Keratinocyte (primary cell): ENCODE measurements at regions not wholly inside any gene's neighbourhood (a gene's known extent, or its start where the extent isn't known, plus 50 kb on each side); places are given as distances from the start of the nearest gene placed in this dataset.

Experiments
- DNase-seq: peaks from one replicate; pipeline ENCODE4 v3.0.0-alpha.2; 2011; ENCODE audit warnings: low read depth, missing footprints, low spot score
- FAIRE-seq: peaks from 2 replicates; lab custom pipeline; 2011; peaks lifted over from hg19 to GRCh38; lab: Jason Lieb, UNC
- H2AFZ ChIP-seq: 2 replicates; pipeline ENCODE4 v1.6.0; 2012; ENCODE audit warnings: low read length, control low read depth, inconsistent platforms; ENCODE audit not compliant: control insufficient read depth
- H3K27ac ChIP-seq: 2 replicates; pipeline ENCODE4 v1.5.1; 2011; ENCODE audit warnings: low read length; ENCODE audit not compliant: control insufficient read depth, insufficient read depth
- H3K27me3 ChIP-seq: 3 replicates; pipeline ENCODE4 v1.6.0; 2011; ENCODE audit warnings: low read length; ENCODE audit not compliant: control insufficient read depth, insufficient read depth; ENCODE audit errors: extremely low read depth
- H3K36me3 ChIP-seq, 2 experiments: 2 replicates in 1 of 2; 3 replicates in 1 of 2; pipeline ENCODE4 v1.5.1; 2011; ENCODE audit warnings: low read length in 2 of 2, mild to moderate bottlenecking in 1 of 2; ENCODE audit not compliant: control insufficient read depth in 2 of 2, insufficient read depth in 2 of 2; ENCODE audit errors: extremely low read depth in 1 of 2
- H3K4me1 ChIP-seq: 3 replicates; pipeline ENCODE4 v1.5.1; 2011; ENCODE audit warnings: low read length; ENCODE audit not compliant: control insufficient read depth, insufficient read depth; ENCODE audit errors: extremely low read depth
- H3K4me2 ChIP-seq: 3 replicates; pipeline ENCODE4 v1.6.0; 2011; ENCODE audit warnings: low read depth, low read length; ENCODE audit not compliant: control insufficient read depth, insufficient read depth; ENCODE audit errors: extremely low read depth
- H3K4me3 ChIP-seq, 3 experiments: fragments of 200-600 bp in 1 of 3; sonication (generic) in 1 of 3; 2 replicates in 2 of 3; 3 replicates in 1 of 3; pipeline ENCODE4 v1.5.1; 2011 to 2016; ENCODE audit warnings: low read length in 3 of 3, mild to moderate bottlenecking in 3 of 3, control low read depth in 2 of 3, inconsistent platforms in 1 of 3, low read depth in 1 of 3, mixed read lengths in 1 of 3, mixed run types in 1 of 3, moderate library complexity in 1 of 3; ENCODE audit not compliant: control insufficient read depth in 2 of 3, insufficient read depth in 2 of 3; ENCODE audit errors: extremely low read depth in 1 of 3
- H3K79me2 ChIP-seq: 2 replicates; pipeline ENCODE4 v1.6.0; 2012; ENCODE audit warnings: low read length; ENCODE audit not compliant: control insufficient read depth, insufficient read depth
- H3K9ac ChIP-seq: 3 replicates; pipeline ENCODE4 v1.6.0; 2011; ENCODE audit warnings: low read length; ENCODE audit not compliant: control insufficient read depth, insufficient read depth; ENCODE audit errors: extremely low read depth
- H3K9me1 ChIP-seq: 3 replicates; pipeline ENCODE4 v1.6.0; 2011; ENCODE audit warnings: low read length; ENCODE audit not compliant: control insufficient read depth, insufficient read depth; ENCODE audit errors: extremely low read depth
- H3K9me3 ChIP-seq: 2 replicates; pipeline ENCODE4 v1.5.1; 2012; ENCODE audit warnings: low read depth, low read length; ENCODE audit not compliant: control insufficient read depth
- H4K20me1 ChIP-seq: 3 replicates; pipeline ENCODE4 v1.6.0; 2011; ENCODE audit warnings: low read length; ENCODE audit not compliant: control insufficient read depth, insufficient read depth; ENCODE audit errors: extremely low read depth
- EZH2 ChIP-seq: IDR thresholded peaks from one replicate; pipeline ENCODE4 v1.6.1; 2012; ENCODE audit warnings: inconsistent platforms, mild to moderate bottlenecking, low read length, moderate library complexity
- dilution Hi-C: fragments of 300-500 bp; cut with MboI; formaldehyde crosslinking; loops from one replicate; pipeline ENCODE4 v1.7.0; 2020; ENCODE audit warnings: low sequenced_read_pairs; ENCODE audit not compliant: extremely low pct_ligation_motif_present
- TF ChIP-seq, protein P1 (sequence below), 3 experiments: IDR thresholded peaks in 1 of 3; conservative IDR thresholded peaks in 1 of 3; optimal IDR thresholded peaks in 1 of 3; 2 replicates in 2 of 3; 3 replicates in 1 of 3; pipeline versions ENCODE3 to v1.5.1; 2011; ENCODE audit warnings: low read length in 3 of 3, mild to moderate bottlenecking in 3 of 3, moderate library complexity in 2 of 3, control low read depth in 1 of 3, inconsistent platforms in 1 of 3; ENCODE audit not compliant: insufficient read depth in 2 of 3; ENCODE audit errors: extremely low read depth in 1 of 3

DNA sequence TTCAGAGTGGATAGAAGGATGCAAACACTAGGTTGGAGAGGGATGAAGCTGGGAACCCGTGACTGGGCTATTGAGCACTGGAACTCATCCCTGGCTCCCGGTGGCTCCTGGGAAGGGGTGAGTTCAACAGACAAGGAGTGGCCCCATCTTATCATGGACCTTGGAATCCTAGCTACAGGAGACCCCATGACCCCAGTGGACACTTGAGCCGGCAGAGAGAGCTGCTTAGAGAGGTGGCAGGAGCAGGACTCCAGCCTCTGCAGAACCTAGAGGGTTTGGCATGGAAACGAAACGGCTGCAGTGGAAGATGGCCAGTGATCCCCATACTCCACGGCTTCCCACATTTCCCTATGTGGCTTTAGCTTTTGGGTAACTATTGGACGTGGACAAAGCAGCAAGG, 205.8 kb upstream of the SPANXN1 start:
- H3K9ac ChIP-seq, result no peak overlapping the region
- no peaks in the 10 kb centered on the region for H3K9me1 ChIP-seq
- H3K79me2 ChIP-seq, result no peaks in the 10 kb centered on the region
- no peak for DNase-seq
- dilution Hi-C loops, result no loop called here
- H3K27ac ChIP-seq, result no peak overlapping the region
- no peak overlapping the region for H2AFZ ChIP-seq
- H3K27me3 ChIP-seq, result no peaks in the 10 kb centered on the region
- no peaks in the 10 kb centered on the region for H3K9me3 ChIP-seq
- FAIRE-seq, result no peak
- no peaks in the 10 kb centered on the region for H3K36me3 ChIP-seq
- TF ChIP-seq EZH2, result no peak
- TF ChIP-seq, protein P1, sequence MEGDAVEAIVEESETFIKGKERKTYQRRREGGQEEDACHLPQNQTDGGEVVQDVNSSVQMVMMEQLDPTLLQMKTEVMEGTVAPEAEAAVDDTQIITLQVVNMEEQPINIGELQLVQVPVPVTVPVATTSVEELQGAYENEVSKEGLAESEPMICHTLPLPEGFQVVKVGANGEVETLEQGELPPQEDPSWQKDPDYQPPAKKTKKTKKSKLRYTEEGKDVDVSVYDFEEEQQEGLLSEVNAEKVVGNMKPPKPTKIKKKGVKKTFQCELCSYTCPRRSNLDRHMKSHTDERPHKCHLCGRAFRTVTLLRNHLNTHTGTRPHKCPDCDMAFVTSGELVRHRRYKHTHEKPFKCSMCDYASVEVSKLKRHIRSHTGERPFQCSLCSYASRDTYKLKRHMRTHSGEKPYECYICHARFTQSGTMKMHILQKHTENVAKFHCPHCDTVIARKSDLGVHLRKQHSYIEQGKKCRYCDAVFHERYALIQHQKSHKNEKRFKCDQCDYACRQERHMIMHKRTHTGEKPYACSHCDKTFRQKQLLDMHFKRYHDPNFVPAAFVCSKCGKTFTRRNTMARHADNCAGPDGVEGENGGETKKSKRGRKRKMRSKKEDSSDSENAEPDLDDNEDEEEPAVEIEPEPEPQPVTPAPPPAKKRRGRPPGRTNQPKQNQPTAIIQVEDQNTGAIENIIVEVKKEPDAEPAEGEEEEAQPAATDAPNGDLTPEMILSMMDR (optimal IDR thresholded peaks at IDR 0.05 in 1 of 3, IDR thresholded peaks at IDR 0.05 in 1 of 3, conservative IDR thresholded peaks at IDR 0.05 in 1 of 3; ENCODE audit: extremely low read depth in 1 of 3, insufficient read depth in 2 of 3, low read length in 3 of 3), result no peak
- H4K20me1 ChIP-seq, result no peaks in the 10 kb centered on the region
- no peak overlapping the region for H3K4me3 ChIP-seq
- H3K4me2 ChIP-seq, result no peak overlapping the region
- no peaks in the 10 kb centered on the region for H3K4me1 ChIP-seq

DNA sequence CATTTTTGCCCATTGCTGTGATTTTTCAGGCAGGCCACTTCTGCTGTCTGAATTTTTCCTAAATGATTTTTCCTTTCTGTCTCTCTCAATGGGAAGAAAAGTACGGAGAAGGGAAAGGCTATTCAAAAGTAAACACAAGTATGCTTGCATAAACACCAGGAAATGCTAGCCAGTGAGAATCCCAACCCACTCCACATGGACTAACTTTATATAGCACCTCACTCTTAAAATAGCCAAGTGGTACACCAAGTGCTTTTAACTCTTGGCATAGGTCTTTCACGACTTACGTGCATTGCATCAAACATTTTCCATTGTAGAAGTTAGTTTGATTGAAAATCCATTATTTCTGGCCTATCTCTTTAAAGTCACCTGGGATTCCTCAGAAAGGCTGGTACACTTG, 178.9 kb upstream of the SPANXN1 start:
- Histone ChIP-seq H4K20me1 (no peaks in the 10 kb centered on the region), H3K9ac (no peak overlapping the region), H3K4me2 (no peak overlapping the region), H3K9me1 (no peaks in the 10 kb centered on the region), H2AFZ (no peak overlapping the region), H3K4me3 (no peak overlapping the region), H3K27ac (no peak overlapping the region), H3K9me3 (no peaks in the 10 kb centered on the region), H3K79me2 (no peaks in the 10 kb centered on the region), H3K27me3 (no peaks in the 10 kb centered on the region), H3K36me3 (no peaks in the 10 kb centered on the region), H3K4me1 (no peaks in the 10 kb centered on the region)
- FAIRE-seq (no peak), DNase-seq (no peak)
- TF ChIP-seq, protein P1 (optimal IDR thresholded peaks at IDR 0.05 in 1 of 3, IDR thresholded peaks at IDR 0.05 in 1 of 3, conservative IDR thresholded peaks at IDR 0.05 in 1 of 3; ENCODE audit: extremely low read depth in 1 of 3, insufficient read depth in 2 of 3, low read length in 3 of 3), result no peak
- no peak for TF ChIP-seq EZH2
- dilution Hi-C loops, result no loop called here
